SK-N-SH (cell line): ENCODE measurements at regions not wholly inside any gene's neighbourhood (a gene's known extent, or its start where the extent isn't known, plus 50 kb on each side); places are given as distances from the start of the nearest gene placed in this dataset.

Source experiments
- CTCF ChIA-PET: fragments of 300-600, 350-600 bp; formaldehyde crosslinking; extraction: SDS; loops from one replicate; lab custom pipeline; 2021; lab: Yijun Ruan, JAX
- POLR2A ChIA-PET: fragments of 350-600 bp; sonication (Branson Sonifier 250); formaldehyde crosslinking; extraction: SDS; loops from one replicate; lab custom pipeline; 2020; ENCODE audit warnings: antibody characterized with exemption, inconsistent platforms; lab: Yijun Ruan, JAX
- DNase-seq: peaks from one replicate; pipeline ENCODE4 v3.0.0; 2012
- H2AFZ ChIP-seq: fragments of 200-600 bp; sonication (generic); 2 replicates; pipeline ENCODE4 v1.8.1; 2016; ENCODE audit warnings: antibody characterized with exemption, mild to moderate bottlenecking, low read depth
- H3F3A ChIP-seq: fragments of 200-600 bp; sonication (generic); replicated peaks from 2 replicates; pipeline ENCODE3; 2016; ENCODE audit warnings: antibody characterized with exemption, mild to moderate bottlenecking; ENCODE audit not compliant: insufficient read depth
- H3K27ac ChIP-seq, 2 experiments: fragments of 200-500 bp in 1 of 2; fragments of 200-600 bp in 1 of 2; sonication (Bioruptor generic) in 1 of 2; sonication (generic), shearing (Covaris generic) in 1 of 2; 2 replicates each; pipeline versions ENCODE4 v1.5.1 to v1.6.1; 2014 to 2016; ENCODE audit warnings: low read depth in 2 of 2, inconsistent platforms in 1 of 2, low read length in 1 of 2, mild to moderate bottlenecking in 1 of 2, mixed read lengths in 1 of 2
- H3K27me3 ChIP-seq: fragments of 200-600 bp; sonication (generic), shearing (Covaris generic); 2 replicates; pipeline ENCODE4 v1.6.1; 2016; ENCODE audit warnings: mixed run types; ENCODE audit not compliant: insufficient read depth
- H3K36me3 ChIP-seq, 2 experiments: fragments of 200-500 bp in 1 of 2; fragments of 200-600 bp in 1 of 2; sonication (Bioruptor generic) in 1 of 2; sonication (generic) in 1 of 2; replicated peaks in 1 of 2; 2 replicates each; pipeline versions ENCODE3 to v1.5.1; 2014 to 2016; ENCODE audit warnings: low read length in 1 of 2, mild to moderate bottlenecking in 1 of 2; ENCODE audit not compliant: insufficient read depth in 2 of 2, control insufficient read depth in 1 of 2
- H3K4me1 ChIP-seq, 2 experiments: fragments of 200-500 bp in 1 of 2; fragments of 200-600 bp in 1 of 2; sonication (Bioruptor generic) in 1 of 2; sonication (generic), shearing (Covaris generic) in 1 of 2; 2 replicates each; pipeline versions ENCODE4 v1.5.1 to v1.6.1; 2014 to 2016; ENCODE audit warnings: low read depth in 1 of 2, low read length in 1 of 2, mixed run types in 1 of 2; ENCODE audit not compliant: insufficient read depth in 2 of 2, control insufficient read depth in 1 of 2
- H3K4me2 ChIP-seq: fragments of 200-600 bp; sonication (generic), shearing (Covaris generic); 2 replicates; pipeline ENCODE4 v1.6.1; 2017; ENCODE audit warnings: mixed run types
- H3K4me3 ChIP-seq, 2 experiments: fragments of 200-500 bp in 1 of 2; fragments of 200-600 bp in 1 of 2; sonication (Bioruptor generic) in 1 of 2; sonication (generic), shearing (Covaris generic) in 1 of 2; 2 replicates each; pipeline versions ENCODE4 v1.5.1 to v1.8.1; 2014 to 2016; ENCODE audit warnings: low read depth in 2 of 2, inconsistent platforms in 1 of 2, low read length in 1 of 2, mild to moderate bottlenecking in 1 of 2, mixed read lengths in 1 of 2, moderate library complexity in 1 of 2
- H3K79me2 ChIP-seq: fragments of 200-600 bp; sonication (generic); 2 replicates; pipeline ENCODE4 v1.8.1; 2017; ENCODE audit warnings: mild to moderate bottlenecking; ENCODE audit not compliant: insufficient read depth
- H3K9ac ChIP-seq: fragments of 200-600 bp; sonication (generic); 2 replicates; pipeline ENCODE4 v1.6.1; 2017; ENCODE audit warnings: mixed run types
- H3K9me2 ChIP-seq: fragments of 200-600 bp; sonication (generic); 2 replicates; pipeline ENCODE4 v1.6.1; 2017; ENCODE audit warnings: mixed run types
- H3K9me3 ChIP-seq: fragments of 200-600 bp; sonication (generic); 2 replicates; pipeline ENCODE4 v1.6.1; 2017; ENCODE audit warnings: mixed run types, mild to moderate bottlenecking, moderate library complexity
- H4K20me1 ChIP-seq: fragments of 200-600 bp; sonication (generic); 2 replicates; pipeline ENCODE4 v1.6.1; 2017; ENCODE audit warnings: mild to moderate bottlenecking, mixed run types; ENCODE audit not compliant: insufficient read depth
- ELF1 ChIP-seq: IDR thresholded peaks from 2 replicates; pipeline ENCODE4 v1.4.0; 2012
- EP300 ChIP-seq, 2 experiments: IDR thresholded peaks; 2 replicates each; pipeline versions ENCODE4 v1.4.0 to v1.6.1; 2012; ENCODE audit warnings: borderline replicate concordance in 1 of 2, low read depth in 1 of 2, low read length in 1 of 2
- EZH2phosphoT487 ChIP-seq: fragments of 200-600 bp; sonication (generic); IDR thresholded peaks from 2 replicates; pipeline ENCODE4 v1.6.1; 2017; ENCODE audit warnings: low read depth, mixed run types, mild to moderate bottlenecking, antibody characterized with exemption, moderate library complexity, borderline replicate concordance
- FOXJ3 ChIP-seq: sonication (generic); formaldehyde crosslinking; IDR thresholded peaks from 2 replicates; pipeline ENCODE4 v1.5.1; 2020; ENCODE audit warnings: mild to moderate bottlenecking, missing genetic modification reagents
- GABPA ChIP-seq: IDR thresholded peaks from 2 replicates; pipeline ENCODE4 v1.4.0; 2012; ENCODE audit warnings: low read depth, mild to moderate bottlenecking
- MEF2A ChIP-seq: IDR thresholded peaks from 2 replicates; pipeline ENCODE4 v1.4.0; 2012; ENCODE audit warnings: low read depth, borderline replicate concordance
- MXI1 ChIP-seq: IDR thresholded peaks from 2 replicates; pipeline ENCODE4 v1.6.1; 2012; ENCODE audit warnings: mild to moderate bottlenecking, low read depth, low read length, improper control_type of control experiment
- POLR2AphosphoS5 ChIP-seq: IDR thresholded peaks from 2 replicates; pipeline ENCODE4 v1.6.1; 2012; ENCODE audit warnings: low read depth, low read length
- RXRA ChIP-seq: IDR thresholded peaks from 2 replicates; pipeline ENCODE4 v1.4.0; 2012; ENCODE audit warnings: low read depth, mild to moderate bottlenecking, borderline replicate concordance
- SIN3A ChIP-seq: IDR thresholded peaks from 2 replicates; pipeline ENCODE4 v1.6.1; 2012; ENCODE audit warnings: low read depth, mild to moderate bottlenecking, low read length, moderate library complexity, borderline replicate concordance
- TAF1 ChIP-seq: IDR thresholded peaks from 2 replicates; pipeline ENCODE4 v1.6.1; 2012; ENCODE audit warnings: low read depth, mild to moderate bottlenecking, low read length, moderate library complexity, borderline replicate concordance
- TCF12 ChIP-seq: IDR thresholded peaks from 2 replicates; pipeline ENCODE4 v1.4.0; 2012
- WGBS: methylation state at CpG from one replicate; pipeline ENCODE4 v1.1.6; 2017; ENCODE audit warnings: low lambda C conversion rate; 5-methylcytosine and 5-hydroxymethylcytosine counted together
- TF ChIP-seq, protein P1 (sequence below): IDR thresholded peaks from 2 replicates; pipeline ENCODE4; 2012
- TF ChIP-seq, protein P2 (sequence below): IDR thresholded peaks from 2 replicates; pipeline ENCODE4 v1.4.0; 2012; ENCODE audit warnings: low read depth, borderline replicate concordance
- TF ChIP-seq, protein P3 (sequence below): IDR thresholded peaks from 2 replicates; pipeline ENCODE4 v1.4.0; 2012; ENCODE audit warnings: low read depth, borderline replicate concordance
- TF ChIP-seq, protein P4 (sequence below): fragments of 150-350 bp; IDR thresholded peaks from 2 replicates; pipeline ENCODE4 v1.6.1; 2017; ENCODE audit warnings: antibody characterized with exemption, low read length, low read depth, borderline replicate concordance
- TF ChIP-seq, protein P5 (sequence below): IDR thresholded peaks from 2 replicates; pipeline ENCODE4 v1.6.1; 2012; ENCODE audit warnings: mild to moderate bottlenecking, low read depth, low read length, moderate library complexity

DNA sequence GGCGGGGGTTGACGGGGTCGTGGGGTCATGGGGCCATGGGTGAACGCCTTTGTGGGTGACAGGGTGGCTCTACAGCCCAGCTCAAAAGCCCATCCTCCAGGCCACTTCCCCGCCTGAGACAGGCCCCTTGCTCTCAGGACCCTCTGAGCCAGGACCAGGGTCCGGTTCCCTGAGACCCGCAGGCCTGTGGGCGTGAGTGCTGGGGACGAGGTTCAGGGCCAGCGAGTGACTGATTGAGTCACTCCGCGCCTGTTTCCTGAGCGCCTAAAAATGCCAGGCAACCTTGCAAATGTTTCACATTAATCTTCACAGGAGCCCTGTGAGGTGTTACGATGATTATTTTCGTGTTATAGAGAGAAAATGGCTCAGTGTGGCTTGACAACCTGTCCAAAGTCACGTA lies 97.8 kb downstream of the ZNF674 start:
- Histone ChIP-seq H3K4me3 (peak overlapping the region; percentile 84 to 92), H3K9me3 (no peaks in the 10 kb centered on the region), H3K36me3 (peaks cover 30 to 36% of the 10 kb centered on the region in 2 experiments), H3K4me1 (peaks cover 5 to 13% of the 10 kb centered on the region in 2 experiments; a peak in 2 of 4 replicates), H3K79me2 (peaks cover 19% of the 10 kb centered on the region), H2AFZ (peak overlapping the region; percentile 99; the same call in 1 of the 2 replicates), H3K9ac (peak overlapping the region; percentile 82), H3F3A (peaks cover 4% of the 10 kb centered on the region), H3K4me2 (peak overlapping the region; percentile 92), H3K27me3 (no peaks in the 10 kb centered on the region), H3K27ac (peak overlapping the region in 1 of 2 experiments; percentile 64; a peak in 3 of 4 replicates), H4K20me1 (no peaks in the 10 kb centered on the region), H3K9me2 (no peaks in the 10 kb centered on the region)
- no peak for DNase-seq
- 3% methylated on average over 11 of the region's 16 CpGs for WGBS
- TF ChIP-seq MXI1: no peak
- POLR2A ChIA-PET: no interaction called here
- CTCF ChIA-PET: no interaction called here

DNA sequence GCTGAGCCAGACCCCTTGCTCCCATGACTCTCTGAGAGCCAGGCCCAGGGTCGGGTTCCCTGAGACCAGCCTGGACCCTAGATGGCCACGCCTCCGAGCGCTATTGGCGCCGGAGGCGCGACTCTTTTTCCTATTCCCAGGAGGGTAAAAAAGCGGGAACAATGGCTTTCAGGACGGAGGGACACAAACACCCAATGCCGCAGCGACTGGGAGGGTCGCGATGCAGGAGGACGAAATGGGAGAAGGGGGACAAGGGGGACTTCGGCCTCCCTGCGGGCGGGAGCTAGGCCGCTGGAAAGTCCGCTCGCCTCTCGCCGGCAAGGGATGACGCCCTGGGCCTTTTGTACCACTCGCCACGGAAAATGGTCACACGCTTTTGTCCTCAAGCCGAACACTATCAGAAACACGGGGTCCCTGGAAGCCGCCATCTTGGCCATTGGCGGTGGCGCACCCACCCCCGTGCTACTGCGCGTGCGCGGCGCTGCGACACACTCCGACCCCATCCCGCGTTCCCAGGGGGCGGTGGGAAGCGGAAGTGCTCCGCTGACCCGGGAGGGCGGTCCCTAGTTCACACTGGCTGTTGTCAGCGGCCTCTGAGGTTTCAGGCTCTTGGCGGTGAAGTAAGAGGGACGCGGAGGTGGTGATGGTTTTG lies 98.4 kb downstream of the ZNF674 start:
- H3F3A ChIP-seq: peaks cover 4% of the 10 kb centered on the region
- peak overlapping the region; percentile 82 for H3K9ac ChIP-seq
- WGBS: 3% methylated on average over 16 of the region's 51 CpGs
- H4K20me1 ChIP-seq: no peaks in the 10 kb centered on the region
- H3K4me3 ChIP-seq: peak overlapping the region; percentile 84 to 92
- H3K36me3 ChIP-seq: peaks cover 26 to 32% of the 10 kb centered on the region in 2 experiments
- ChIA-PET CTCF (no interaction called here), POLR2A (no interaction called here)
- peak overlapping the region; percentile 92 for H3K4me2 ChIP-seq
- H3K27me3 ChIP-seq: no peaks in the 10 kb centered on the region
- DNase-seq: peak; percentile 96
- H3K9me3 ChIP-seq: no peaks in the 10 kb centered on the region
- H2AFZ ChIP-seq: peak overlapping the region; percentile 99
- peak overlapping the region; percentile 64 to 81 for H3K27ac ChIP-seq
- H3K4me1 ChIP-seq: peaks cover 5 to 13% of the 10 kb centered on the region in 2 experiments; a peak in 2 of 4 replicates
- peaks cover 19% of the 10 kb centered on the region for H3K79me2 ChIP-seq
- H3K9me2 ChIP-seq: no peaks in the 10 kb centered on the region
- TF ChIP-seq TAF1 (peak; percentile 87), FOXJ3 (CRISPR knock-in tag) (no peak), SIN3A (peak; percentile 14; the same call in 1 of the 2 replicates), ELF1 (peak; percentile 66), MXI1 (peak; percentile 80), EP300 (IDR thresholded peaks at IDR 0.05; ENCODE audit: borderline replicate concordance in 1 of 2, low read depth in 1 of 2, low read length in 1 of 2) (no peak), MEF2A (no peak), TCF12 (no peak), EZH2phosphoT487 (no peak), POLR2AphosphoS5 (peak; percentile 79), RXRA (no peak), GABPA (peak; percentile 86)
- TF ChIP-seq, protein P1, sequence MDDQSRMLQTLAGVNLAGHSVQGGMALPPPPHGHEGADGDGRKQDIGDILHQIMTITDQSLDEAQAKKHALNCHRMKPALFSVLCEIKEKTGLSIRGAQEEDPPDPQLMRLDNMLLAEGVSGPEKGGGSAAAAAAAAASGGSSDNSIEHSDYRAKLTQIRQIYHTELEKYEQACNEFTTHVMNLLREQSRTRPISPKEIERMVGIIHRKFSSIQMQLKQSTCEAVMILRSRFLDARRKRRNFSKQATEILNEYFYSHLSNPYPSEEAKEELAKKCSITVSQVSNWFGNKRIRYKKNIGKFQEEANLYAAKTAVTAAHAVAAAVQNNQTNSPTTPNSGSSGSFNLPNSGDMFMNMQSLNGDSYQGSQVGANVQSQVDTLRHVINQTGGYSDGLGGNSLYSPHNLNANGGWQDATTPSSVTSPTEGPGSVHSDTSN: no peak
- TF ChIP-seq, protein P2, sequence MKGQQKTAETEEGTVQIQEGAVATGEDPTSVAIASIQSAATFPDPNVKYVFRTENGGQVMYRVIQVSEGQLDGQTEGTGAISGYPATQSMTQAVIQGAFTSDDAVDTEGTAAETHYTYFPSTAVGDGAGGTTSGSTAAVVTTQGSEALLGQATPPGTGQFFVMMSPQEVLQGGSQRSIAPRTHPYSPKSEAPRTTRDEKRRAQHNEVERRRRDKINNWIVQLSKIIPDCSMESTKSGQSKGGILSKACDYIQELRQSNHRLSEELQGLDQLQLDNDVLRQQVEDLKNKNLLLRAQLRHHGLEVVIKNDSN: no peak
- TF ChIP-seq, protein P3, sequence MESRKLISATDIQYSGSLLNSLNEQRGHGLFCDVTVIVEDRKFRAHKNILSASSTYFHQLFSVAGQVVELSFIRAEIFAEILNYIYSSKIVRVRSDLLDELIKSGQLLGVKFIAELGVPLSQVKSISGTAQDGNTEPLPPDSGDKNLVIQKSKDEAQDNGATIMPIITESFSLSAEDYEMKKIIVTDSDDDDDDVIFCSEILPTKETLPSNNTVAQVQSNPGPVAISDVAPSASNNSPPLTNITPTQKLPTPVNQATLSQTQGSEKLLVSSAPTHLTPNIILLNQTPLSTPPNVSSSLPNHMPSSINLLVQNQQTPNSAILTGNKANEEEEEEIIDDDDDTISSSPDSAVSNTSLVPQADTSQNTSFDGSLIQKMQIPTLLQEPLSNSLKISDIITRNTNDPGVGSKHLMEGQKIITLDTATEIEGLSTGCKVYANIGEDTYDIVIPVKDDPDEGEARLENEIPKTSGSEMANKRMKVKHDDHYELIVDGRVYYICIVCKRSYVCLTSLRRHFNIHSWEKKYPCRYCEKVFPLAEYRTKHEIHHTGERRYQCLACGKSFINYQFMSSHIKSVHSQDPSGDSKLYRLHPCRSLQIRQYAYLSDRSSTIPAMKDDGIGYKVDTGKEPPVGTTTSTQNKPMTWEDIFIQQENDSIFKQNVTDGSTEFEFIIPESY: no peak
- TF ChIP-seq, protein P4, sequence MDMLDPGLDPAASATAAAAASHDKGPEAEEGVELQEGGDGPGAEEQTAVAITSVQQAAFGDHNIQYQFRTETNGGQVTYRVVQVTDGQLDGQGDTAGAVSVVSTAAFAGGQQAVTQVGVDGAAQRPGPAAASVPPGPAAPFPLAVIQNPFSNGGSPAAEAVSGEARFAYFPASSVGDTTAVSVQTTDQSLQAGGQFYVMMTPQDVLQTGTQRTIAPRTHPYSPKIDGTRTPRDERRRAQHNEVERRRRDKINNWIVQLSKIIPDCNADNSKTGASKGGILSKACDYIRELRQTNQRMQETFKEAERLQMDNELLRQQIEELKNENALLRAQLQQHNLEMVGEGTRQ: no peak
- TF ChIP-seq, protein P5, sequence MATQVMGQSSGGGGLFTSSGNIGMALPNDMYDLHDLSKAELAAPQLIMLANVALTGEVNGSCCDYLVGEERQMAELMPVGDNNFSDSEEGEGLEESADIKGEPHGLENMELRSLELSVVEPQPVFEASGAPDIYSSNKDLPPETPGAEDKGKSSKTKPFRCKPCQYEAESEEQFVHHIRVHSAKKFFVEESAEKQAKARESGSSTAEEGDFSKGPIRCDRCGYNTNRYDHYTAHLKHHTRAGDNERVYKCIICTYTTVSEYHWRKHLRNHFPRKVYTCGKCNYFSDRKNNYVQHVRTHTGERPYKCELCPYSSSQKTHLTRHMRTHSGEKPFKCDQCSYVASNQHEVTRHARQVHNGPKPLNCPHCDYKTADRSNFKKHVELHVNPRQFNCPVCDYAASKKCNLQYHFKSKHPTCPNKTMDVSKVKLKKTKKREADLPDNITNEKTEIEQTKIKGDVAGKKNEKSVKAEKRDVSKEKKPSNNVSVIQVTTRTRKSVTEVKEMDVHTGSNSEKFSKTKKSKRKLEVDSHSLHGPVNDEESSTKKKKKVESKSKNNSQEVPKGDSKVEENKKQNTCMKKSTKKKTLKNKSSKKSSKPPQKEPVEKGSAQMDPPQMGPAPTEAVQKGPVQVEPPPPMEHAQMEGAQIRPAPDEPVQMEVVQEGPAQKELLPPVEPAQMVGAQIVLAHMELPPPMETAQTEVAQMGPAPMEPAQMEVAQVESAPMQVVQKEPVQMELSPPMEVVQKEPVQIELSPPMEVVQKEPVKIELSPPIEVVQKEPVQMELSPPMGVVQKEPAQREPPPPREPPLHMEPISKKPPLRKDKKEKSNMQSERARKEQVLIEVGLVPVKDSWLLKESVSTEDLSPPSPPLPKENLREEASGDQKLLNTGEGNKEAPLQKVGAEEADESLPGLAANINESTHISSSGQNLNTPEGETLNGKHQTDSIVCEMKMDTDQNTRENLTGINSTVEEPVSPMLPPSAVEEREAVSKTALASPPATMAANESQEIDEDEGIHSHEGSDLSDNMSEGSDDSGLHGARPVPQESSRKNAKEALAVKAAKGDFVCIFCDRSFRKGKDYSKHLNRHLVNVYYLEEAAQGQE: no peak
